ENCODE measurements at regions not wholly inside any gene's neighbourhood (a gene's known extent, or its start where the extent isn't known, plus 50 kb on each side); places are given as distances from the start of the nearest gene placed in this dataset.

DNA sequence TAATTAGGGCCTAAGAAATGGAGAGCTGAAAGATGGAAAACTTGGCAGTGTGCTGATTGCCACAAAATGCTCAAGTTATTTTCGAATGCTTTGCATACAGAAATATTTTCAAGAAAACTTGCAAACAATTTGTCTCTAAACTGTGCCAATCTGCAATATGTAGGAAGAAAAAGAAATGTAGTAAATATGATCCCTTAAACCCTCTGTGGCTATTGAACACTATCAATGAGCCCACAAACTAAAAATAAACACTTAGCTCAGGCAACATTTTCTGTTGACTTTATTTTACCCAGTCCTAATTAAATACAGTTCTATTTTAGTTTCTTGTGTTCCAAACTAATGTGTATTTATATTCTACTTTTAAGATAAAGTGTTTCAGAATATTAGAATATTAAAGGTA, 342.1 kb downstream of the SEMA3D start:
- TF ChIP-seq, protein P1, sequence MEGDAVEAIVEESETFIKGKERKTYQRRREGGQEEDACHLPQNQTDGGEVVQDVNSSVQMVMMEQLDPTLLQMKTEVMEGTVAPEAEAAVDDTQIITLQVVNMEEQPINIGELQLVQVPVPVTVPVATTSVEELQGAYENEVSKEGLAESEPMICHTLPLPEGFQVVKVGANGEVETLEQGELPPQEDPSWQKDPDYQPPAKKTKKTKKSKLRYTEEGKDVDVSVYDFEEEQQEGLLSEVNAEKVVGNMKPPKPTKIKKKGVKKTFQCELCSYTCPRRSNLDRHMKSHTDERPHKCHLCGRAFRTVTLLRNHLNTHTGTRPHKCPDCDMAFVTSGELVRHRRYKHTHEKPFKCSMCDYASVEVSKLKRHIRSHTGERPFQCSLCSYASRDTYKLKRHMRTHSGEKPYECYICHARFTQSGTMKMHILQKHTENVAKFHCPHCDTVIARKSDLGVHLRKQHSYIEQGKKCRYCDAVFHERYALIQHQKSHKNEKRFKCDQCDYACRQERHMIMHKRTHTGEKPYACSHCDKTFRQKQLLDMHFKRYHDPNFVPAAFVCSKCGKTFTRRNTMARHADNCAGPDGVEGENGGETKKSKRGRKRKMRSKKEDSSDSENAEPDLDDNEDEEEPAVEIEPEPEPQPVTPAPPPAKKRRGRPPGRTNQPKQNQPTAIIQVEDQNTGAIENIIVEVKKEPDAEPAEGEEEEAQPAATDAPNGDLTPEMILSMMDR (IDR thresholded peaks at IDR 0.05; ENCODE audit: extremely low read depth, insufficient read depth, missing control alignments): no peak
- in situ Hi-C loops (cut with MboI; ENCODE audit: low pct_unique_long_range_greater_than_20kb, low sequenced_read_pairs, unreplicated experiment): no loop called here
- no peak for DNase-seq (ENCODE audit: low spot score)

DNA sequence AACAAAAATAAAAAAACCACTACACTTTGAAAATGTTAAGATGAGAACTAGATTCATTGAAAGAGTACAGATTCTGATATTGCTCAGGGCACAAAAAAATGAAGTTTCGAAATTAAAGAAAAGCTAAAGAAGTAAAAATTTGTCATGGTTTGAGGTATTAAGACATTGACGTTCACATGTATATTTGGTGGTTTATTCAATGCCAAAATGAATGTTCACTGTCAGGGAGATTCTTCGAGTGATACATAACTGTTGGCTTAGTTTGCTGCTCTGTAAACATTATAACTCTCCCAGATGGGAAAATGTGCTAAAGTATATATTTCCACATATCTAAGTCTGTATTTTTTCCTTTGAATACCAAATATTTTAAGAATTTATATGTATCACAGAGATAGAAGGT, 345.0 kb downstream of the SEMA3D start:
- in situ Hi-C loops (cut with MboI; ENCODE audit: low pct_unique_long_range_greater_than_20kb, low sequenced_read_pairs, unreplicated experiment): no loop called here
- no peak for DNase-seq (ENCODE audit: low spot score)
- TF ChIP-seq, protein P1 (IDR thresholded peaks at IDR 0.05; ENCODE audit: extremely low read depth, insufficient read depth, missing control alignments): no peak

- TF ChIP-seq, protein P1 (IDR thresholded peaks at IDR 0.05; ENCODE audit: extremely low read depth, insufficient read depth, missing control alignments): no peak
- no peak for DNase-seq (ENCODE audit: low spot score)
- in situ Hi-C loops (cut with MboI; ENCODE audit: low pct_unique_long_range_greater_than_20kb, low sequenced_read_pairs, unreplicated experiment): no loop called here
These were observed 348.0 kb downstream of the SEMA3D start for GRCh38 chr7:84838857-84839256.

GRCh38 chr7:84837405-84837804, 349.5 kb downstream of the SEMA3D start:
- DNase-seq (ENCODE audit: low spot score): no peak
- TF ChIP-seq, protein P1 (IDR thresholded peaks at IDR 0.05; ENCODE audit: extremely low read depth, insufficient read depth, missing control alignments): no peak
- in situ Hi-C loops (cut with MboI; ENCODE audit: low pct_unique_long_range_greater_than_20kb, low sequenced_read_pairs, unreplicated experiment): no loop called here

DNA sequence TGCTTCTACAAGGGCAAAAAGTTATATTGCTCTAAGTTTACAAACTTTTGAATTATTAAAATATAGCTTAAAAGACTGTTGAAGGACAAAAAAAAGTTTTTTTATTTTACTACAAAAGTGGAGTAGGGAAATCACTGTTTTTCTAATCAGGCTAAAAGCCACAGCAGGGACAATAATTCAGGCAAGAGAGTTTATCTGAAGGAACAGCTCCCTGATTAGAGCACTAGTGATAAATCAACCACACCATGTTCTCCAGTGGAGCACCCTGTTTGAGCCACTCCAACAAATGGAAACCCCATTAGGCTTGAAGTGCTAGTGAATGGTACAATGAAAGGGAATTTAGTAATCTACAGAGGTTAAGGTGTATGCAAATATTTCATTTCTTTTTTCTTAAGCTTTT, 357.1 kb downstream of the SEMA3D start:
- no peak for DNase-seq (ENCODE audit: low spot score)
- in situ Hi-C loops (cut with MboI; ENCODE audit: low pct_unique_long_range_greater_than_20kb, low sequenced_read_pairs, unreplicated experiment): no loop called here
- TF ChIP-seq, protein P1 (IDR thresholded peaks at IDR 0.05; ENCODE audit: extremely low read depth, insufficient read depth, missing control alignments): no peak

DNA sequence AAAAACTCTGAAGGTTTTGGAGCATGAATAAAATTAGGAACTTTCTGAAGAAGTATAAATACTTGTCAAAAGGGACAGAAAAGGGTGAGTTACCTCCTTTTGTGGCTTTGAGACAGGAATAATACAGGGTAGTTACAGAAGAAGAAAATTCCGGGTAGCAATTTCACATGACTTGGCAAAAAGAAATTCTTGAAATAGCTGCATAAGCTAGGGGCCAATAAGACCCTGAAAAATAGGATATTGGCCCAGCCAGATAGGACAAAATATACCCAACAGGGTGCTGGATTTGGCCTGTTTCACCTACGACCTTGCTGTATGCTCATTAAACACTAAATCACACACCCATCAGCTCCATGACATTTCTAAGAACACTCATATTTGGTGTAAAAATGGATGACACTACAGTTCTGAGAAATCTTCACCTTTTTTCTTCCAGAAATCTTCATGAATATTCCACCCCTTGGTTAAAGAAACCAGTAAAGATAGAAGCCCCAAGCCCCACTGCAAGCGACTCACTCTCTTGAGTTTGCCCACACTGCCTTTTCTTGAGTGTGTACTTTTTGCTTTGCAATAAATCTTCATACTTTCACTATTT, 362.7 kb downstream of the SEMA3D start:
- in situ Hi-C loops (cut with MboI; ENCODE audit: low pct_unique_long_range_greater_than_20kb, low sequenced_read_pairs, unreplicated experiment): no loop called here
- DNase-seq (ENCODE audit: low spot score): no peak
- TF ChIP-seq, protein P1 (IDR thresholded peaks at IDR 0.05; ENCODE audit: extremely low read depth, insufficient read depth, missing control alignments): no peak

DNA sequence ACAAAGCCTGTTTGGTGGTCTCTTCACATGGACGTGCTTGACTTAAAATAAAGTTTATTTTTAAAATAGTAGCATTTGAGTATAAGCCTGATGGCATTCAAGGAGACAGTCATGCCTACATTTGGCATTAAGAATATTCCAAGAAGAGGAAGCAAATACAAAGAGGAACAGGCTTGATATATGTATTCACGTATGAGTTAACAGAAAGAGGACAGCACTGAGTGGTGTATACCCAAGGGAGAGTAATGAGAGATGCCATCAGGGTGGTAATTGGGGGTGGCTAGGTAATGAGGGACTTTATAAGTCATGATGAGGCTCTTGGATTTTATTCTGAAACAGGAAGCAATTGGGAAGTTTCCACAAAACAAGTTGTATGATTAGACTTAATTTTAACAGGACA, 363.3 kb downstream of the SEMA3D start:
- TF ChIP-seq, protein P1 (IDR thresholded peaks at IDR 0.05; ENCODE audit: extremely low read depth, insufficient read depth, missing control alignments): no peak
- DNase-seq (ENCODE audit: low spot score): no peak
- in situ Hi-C loops (cut with MboI; ENCODE audit: low pct_unique_long_range_greater_than_20kb, low sequenced_read_pairs, unreplicated experiment): no loop called here

Measured in GM13977 (cell line).